NCI-H2196 treated with DMSO at 0.1 percent for 48 hours (cell line): ENCODE measurements at regions not wholly inside any gene's neighbourhood (a gene's known extent, or its start where the extent isn't known, plus 50 kb on each side); places are given as distances from the start of the nearest gene placed in this dataset.
"Not testable (repeated sequence)": the region's sequence is repeated elsewhere in the genome, so short reads cannot be mapped to it uniquely, and the experiment has no call there.

Experiments used
- DNase-seq: peaks from one replicate; lab custom pipeline; 2025; ENCODE audit not compliant: unreplicated experiment; lab: John Stamatoyannopoulos, UW

GRCh38 chr13:86840250-86841191 is 830.6 kb upstream of the SLITRK5 start:
- DNase-seq: no peak

DNA sequence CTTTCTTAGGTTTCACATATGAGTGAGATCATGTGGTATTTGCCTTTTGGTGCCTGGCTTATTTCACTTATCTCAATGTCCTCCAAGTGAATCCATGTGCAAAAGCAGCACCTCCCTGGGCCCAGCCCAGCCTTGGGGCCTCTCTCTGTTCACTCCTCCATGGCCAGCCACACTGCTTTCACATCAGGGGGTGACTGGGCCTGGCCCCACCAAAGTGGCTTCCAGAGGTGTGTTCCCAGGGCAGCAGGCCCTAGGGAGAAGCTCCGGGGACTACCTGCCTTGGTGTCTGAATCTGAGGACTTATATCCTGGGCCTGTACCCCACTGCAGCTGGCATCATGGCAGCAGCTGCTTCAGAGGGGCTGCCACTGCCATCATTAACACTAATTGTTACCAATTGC is 829.9 kb upstream of the SLITRK5 start:
- no peak for DNase-seq

- DNase-seq: no peak
Observed at GRCh38 chr13:86846501-86846900, 824.7 kb upstream of the SLITRK5 start.

- DNase-seq: no peak
Observed at GRCh38 chr13:86848716-86849115, 822.5 kb upstream of the SLITRK5 start.

- DNase-seq: no peak
Observed at GRCh38 chr13:86856991-86857390, 814.2 kb upstream of the SLITRK5 start.

- no peak for DNase-seq
Observed at GRCh38 chr13:86858216-86858615, 813.0 kb upstream of the SLITRK5 start.

GRCh38 chr13:86862137-86862536 is 809.0 kb upstream of the SLITRK5 start:
- DNase-seq: no peak

- DNase-seq: no peak
Observed at GRCh38 chr13:86864376-86864775, 806.8 kb upstream of the SLITRK5 start.

DNA sequence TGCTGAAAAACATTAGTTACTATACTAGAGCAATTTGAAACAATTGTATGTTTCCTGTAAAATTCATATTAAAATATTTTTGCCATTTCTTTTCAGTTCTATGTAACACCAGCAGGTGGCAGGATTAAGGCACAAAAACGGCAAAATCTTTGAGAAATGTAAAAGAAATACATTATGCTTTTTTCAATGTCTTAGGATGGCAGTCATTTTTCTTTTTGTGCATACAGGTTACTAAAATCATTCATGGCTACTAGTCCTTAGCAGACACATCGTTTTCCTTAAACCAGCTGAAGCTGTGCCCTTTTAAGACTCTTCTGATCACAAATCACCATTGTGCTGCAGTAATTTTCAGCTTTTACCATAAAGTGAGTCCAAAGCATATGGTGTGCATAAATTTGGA is 800.7 kb upstream of the SLITRK5 start:
- DNase-seq: no peak

GRCh38 chr13:86877441-86877840 is 793.7 kb upstream of the SLITRK5 start:
- DNase-seq: no peak

GRCh38 chr13:86878781-86879180 is 792.4 kb upstream of the SLITRK5 start:
- DNase-seq: no peak

DNA sequence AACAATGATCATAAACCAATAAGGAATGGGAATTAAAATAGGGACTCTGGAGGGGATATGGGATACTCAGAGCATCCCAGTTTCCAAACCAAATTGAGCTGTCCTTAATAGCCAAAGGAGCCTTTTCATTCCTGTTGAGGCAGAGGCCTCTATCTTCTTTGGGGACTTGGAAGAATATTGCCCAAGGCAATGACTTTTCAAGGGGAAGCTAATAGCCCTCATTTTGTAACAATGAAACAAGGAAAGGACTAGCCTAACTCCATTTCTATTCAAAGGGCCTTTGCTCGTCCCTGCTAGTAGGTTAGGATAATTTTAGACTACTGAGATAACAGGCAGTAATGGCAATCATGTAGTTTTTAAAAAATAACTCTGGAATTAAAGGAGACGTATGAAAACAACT is 789.8 kb upstream of the SLITRK5 start:
- DNase-seq: no peak

GRCh38 chr13:86882107-86882506 is 789.1 kb upstream of the SLITRK5 start:
- no peak for DNase-seq

- no peak for DNase-seq
Observed at GRCh38 chr13:86882835-86883234, 788.3 kb upstream of the SLITRK5 start.

DNA sequence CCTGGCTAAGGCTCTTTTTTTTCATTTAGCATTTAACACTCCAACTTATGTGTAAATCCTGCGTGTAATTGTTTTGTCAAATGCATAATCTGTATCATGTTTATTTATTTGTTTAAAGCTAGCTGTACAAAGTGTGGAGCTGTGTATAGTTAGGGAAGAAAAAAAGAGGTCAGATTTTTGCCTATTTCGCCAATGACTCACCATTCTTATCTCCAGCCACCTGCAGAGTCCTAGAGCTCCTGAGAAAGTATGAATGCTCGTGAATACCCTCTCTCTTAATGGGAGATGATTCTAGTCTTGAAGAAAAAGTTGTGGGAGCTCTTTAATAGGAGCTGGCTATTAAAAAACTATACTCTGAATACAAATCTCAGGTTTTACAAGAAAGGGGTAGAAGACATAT is 778.8 kb upstream of the SLITRK5 start:
- DNase-seq: no peak

- no peak for DNase-seq
Observed at GRCh38 chr13:86900906-86901305, 770.3 kb upstream of the SLITRK5 start.

GRCh38 chr13:86906127-86906874 is 764.9 kb upstream of the SLITRK5 start:
- no peak for DNase-seq

DNA sequence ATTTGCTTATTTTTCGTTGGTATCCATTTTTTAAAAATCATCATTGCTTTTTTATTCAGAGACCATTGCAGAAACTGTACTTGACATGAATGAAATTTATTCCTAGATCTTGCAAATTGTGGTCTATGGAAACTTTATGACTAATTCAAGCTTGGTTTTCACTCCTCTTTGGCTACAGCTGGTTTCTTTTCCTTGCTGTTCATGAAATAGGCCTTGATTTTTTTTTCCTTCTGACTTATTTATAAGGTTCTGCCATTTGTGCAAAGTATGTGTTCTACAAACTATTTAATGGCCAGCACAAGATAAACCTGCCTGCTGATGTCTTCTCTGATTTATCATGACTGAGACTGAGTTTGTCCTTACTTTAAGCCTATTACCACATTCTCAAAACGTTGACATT is 764.0 kb upstream of the SLITRK5 start:
- no peak for DNase-seq

DNA sequence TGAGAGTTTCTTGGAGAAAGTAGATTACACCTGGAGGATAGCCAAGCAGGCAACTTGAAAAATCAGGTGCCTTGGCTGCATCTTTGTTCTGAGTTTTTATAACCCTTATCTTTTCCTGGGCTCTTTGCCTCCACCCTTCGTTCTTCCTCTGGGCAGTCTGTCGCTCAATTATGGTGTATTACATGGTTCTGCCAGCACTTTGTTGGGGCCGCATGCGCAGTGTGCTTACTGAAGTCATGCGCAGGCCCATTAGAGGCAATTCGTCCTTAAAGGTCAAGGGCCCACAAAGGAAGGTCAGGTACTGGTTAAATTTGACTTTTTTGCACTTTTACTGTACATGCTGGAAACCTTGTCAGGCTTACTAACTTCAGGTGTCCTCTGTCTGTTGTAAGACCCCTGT is 761.9 kb upstream of the SLITRK5 start:
- DNase-seq: no peak

- no peak for DNase-seq
Observed at GRCh38 chr13:86914757-86915156, 756.4 kb upstream of the SLITRK5 start.

DNA sequence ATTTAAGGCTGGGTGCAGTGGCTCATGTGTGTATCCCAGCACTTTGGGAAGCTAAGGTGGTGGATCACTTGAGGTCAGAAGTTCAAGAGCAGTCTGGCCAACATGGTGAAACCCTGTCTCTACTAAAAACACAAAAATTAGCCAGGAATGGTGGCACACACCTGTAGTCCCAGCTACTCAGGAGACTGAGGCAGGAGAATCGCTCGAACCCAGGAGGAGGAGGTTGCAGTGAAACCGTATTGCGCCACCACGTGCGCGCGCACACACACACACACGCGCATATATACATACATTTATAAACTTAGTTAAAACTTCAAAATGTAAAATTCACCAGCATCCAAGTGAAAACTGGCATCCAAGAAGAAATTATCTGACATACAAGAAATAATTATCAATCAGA is 753.7 kb upstream of the SLITRK5 start:
- DNase-seq: not testable (repeated sequence)

GRCh38 chr13:86918682-86919081 is 752.5 kb upstream of the SLITRK5 start:
- no peak for DNase-seq
